GM12801 (cell line): ENCODE measurements at regions not wholly inside any gene's neighbourhood (a gene's known extent, or its start where the extent isn't known, plus 50 kb on each side); places are given as distances from the start of the nearest gene placed in this dataset.

Source experiments
- CTCF ChIP-seq: IDR thresholded peaks from one replicate; pipeline ENCODE4 v1.5.1; 2011; ENCODE audit warnings: control low read depth; ENCODE audit not compliant: insufficient read length; ENCODE audit errors: extremely low read depth

- peak; percentile 98 for TF ChIP-seq CTCF
Observed at GRCh38 chr10:33008499-33009243, 50.6 kb upstream of the ITGB1 start.
